Inferior parietal cortex (tissue), 1 donor: ENCODE measurements at regions not wholly inside any gene's neighbourhood (a gene's known extent, or its start where the extent isn't known, plus 50 kb on each side); places are given as distances from the start of the nearest gene placed in this dataset.
"Not testable (repeated sequence)": the region's sequence is repeated elsewhere in the genome, so short reads cannot be mapped to it uniquely, and the experiment has no call there.

ENCODE experiments used
- DNase-seq: peaks from one replicate; pipeline ENCODE4 v3.0.0-alpha.2; 2016; ENCODE audit errors: extremely low spot score

DNA sequence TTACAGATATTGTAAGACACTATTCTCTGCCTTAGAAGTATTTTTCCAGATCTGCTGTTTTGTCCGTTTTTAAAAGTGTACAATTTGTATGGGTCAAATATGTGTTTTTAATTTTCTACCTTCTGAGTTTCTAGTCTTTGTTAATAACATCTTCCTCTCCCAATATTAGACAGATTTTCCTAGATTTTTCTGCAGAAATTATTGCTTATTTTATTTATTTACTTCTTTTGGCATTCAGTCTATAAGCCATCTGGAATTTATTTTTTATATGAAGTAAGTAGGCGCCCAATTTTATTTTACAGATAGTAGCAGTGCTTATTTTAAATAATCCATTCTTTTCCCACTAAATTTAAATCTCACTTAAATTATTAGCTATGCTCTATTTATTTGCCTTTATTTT, 103.1 kb upstream of the PLEKHG1 start:
- no peak for DNase-seq

DNA sequence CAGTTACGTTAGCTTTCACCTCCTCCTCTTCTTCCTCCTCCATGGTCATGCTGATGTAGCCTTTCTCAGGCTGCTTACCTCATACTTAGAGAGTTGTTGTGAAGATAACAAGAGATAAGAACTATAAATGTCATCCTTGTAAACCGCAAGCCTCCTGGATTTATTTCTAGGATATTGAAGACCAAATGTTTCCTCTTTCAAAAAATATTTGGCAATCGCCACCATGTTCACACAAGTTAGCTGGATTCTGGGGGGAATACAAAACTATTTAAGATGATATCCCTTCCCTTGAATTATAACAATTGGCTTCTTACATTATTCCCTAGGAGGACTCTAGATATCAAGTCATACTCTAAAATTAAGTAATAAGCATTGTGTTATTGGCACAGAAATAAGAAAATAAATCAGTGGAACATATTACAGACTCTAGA, 99.8 kb upstream of the PLEKHG1 start:
- DNase-seq = no peak

DNA sequence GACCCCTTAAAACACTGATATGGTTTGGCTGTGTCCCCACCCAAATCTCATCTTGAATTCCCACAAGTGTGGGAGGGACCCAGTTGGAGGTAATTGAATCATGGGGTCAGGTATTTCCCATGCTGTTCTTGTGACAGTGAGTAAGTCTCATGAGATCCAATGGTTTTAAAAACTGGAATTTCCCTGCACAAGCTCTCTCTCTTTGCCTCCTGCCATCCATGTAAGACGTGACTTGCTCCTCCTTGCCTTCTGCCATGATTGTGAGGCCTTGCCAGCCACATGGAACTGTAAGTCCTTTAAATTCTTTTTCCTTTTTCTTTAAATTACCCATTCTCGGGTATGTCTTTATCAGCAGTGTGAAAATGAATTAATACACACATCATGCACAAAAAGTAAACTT, 99.1 kb upstream of the PLEKHG1 start:
- DNase-seq = not testable (repeated sequence)

DNA sequence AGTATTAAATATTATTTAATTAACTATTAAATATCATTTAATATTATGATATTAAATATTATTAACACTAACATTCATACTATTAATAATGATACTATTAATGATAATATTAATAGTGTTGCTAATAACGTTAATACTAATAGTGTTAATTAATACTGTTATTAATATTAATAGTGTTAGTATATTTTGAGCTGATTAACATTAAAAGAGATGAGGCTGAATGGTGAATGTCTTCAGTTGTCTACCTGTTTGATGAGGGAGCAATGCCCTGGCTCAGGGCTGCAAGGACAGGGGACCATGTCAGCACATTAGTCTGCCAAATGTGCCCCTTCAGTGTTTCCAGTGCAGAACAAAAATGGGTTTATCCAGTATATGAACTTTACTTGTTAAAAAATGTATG, 96.6 kb upstream of the PLEKHG1 start:
- no peak for DNase-seq

DNA sequence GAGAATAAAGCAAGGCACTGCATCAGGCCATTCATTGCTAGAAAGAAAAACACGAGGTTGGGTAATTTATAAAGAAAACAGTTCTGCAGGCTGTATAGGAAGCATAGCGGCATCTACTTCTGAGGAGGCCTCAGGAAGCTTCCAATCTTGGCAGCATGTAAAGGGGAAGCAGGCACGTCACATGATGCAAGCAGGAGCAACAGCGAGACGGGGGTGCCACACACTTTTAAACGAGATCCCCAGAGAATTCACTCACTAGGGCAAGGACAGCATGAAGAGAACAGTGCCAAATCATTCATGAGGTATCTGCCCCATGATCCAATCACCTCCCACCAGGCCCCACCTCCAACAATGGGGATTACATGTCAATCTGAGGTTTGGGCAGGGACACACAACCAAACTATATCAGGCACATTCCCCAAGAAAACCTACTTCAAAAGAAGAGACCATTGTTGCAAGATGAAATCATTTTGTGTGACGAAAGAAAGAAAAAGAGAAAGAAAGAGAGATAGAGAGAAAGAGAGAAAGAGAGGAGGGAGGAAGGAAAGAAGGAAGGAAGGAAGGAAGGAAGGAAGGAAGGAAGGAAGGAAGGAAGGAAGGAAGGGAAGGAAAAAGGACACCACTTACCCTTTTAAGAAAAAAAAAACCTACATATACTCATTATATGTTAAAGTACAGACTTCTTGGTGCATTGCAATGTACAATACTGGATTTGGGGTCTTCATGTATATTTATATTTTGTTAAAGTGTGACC, 95.9 kb upstream of the PLEKHG1 start:
- DNase-seq = no peak

DNA sequence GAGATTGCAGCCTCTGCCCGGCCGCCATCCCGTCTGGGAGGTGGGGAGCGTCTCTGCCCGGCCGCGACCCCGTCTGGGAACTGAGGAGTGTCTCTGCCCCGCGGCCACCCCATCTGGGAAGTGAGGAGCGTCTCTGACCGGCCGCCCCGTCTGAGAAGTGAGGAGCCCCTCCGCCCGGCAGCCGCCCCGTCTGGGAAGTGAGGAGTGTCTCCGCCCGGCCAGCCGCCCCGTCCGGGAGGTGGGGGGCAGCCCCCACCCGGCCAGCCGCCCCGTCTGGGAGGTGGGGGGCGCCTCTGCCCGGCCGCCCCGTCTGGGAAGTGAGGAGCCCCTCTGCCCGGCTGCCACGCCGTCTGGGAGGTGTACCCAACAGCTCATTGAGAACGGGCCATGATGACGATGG, 92.3 kb upstream of the PLEKHG1 start:
- not testable (repeated sequence) for DNase-seq

DNA sequence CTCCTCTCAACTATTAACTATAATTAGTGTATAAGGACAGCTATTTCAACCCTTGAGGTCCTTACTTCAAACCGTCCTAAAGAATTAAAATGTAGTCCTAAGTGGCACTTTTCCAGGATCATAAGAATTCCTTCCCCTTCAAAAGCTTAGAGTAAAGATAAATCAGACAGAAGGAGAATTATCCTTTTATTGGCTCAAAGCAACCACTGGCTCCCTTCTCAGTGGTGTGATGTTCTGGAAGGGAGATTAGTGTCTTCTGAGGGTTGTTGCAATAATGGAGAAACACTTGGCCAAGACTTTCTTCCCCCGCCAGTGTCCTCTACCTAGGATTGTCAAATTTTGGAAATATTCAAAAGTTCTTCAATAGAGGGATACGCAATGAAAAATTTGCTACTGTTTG, 89.1 kb upstream of the PLEKHG1 start:
- no peak for DNase-seq

DNA sequence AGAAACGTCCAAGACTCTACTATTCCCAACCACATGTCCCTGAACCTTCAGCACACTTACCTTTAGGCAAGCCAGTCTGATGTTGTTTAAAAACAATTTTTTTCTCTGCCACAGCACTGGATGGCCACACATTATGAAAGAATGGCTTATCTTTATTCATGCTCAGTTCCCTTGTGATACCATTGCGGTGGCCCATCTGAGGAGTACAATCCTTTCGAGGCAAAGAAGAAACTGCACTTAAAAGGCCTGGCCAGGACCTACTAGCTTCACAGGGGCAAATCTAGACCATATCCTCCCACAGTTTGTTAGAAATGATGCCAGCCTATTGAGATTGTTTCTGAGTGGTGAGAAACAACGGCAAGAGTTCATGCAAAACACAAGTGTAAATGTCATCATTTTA, 88.4 kb upstream of the PLEKHG1 start:
- no peak for DNase-seq

DNA sequence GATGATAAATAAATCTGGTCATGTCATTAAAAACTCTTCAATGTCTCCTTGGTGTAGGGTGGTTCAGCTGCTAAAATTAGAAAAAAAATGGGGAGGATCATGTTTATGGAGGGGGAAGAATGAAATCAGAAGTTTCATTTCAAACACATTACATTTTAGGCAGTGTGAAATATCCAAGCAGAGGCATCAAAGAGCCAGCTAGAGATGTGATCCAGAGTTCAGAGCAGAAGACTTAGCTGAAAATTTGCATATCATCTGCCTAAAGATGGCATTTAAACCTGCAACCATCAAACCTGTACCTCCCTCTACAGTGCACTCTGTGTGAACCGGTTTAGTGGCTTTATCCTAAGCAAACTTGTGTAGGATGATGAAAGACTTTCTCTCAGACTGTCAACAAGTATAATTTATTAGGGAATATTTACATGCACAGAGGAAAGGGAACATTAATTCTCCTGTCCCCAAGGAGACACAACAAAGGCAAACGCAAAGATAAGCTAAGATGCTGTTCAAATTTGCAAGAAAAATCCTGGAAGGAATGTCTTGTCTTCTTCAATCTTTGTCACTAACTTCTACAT, 84.8 kb upstream of the PLEKHG1 start:
- DNase-seq = no peak

DNA sequence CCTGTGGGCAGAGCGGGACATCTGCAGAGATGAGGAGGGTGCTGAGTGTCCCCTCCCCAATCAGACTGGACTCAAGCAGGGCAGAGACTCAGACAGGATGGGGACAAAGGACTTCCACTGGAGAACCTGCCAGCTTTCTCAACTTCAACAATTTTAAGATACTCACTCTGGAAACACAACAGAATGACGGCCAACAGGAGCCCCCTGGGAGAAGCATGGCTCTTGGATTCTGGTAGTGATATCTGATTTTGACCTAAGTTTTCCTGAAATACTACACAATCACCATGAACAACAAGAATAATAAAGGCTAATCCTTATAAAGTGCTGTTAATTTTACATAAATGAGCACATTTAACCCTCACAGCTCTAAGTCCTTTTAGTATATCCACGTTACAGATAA, 83.5 kb upstream of the PLEKHG1 start:
- no peak for DNase-seq

DNA sequence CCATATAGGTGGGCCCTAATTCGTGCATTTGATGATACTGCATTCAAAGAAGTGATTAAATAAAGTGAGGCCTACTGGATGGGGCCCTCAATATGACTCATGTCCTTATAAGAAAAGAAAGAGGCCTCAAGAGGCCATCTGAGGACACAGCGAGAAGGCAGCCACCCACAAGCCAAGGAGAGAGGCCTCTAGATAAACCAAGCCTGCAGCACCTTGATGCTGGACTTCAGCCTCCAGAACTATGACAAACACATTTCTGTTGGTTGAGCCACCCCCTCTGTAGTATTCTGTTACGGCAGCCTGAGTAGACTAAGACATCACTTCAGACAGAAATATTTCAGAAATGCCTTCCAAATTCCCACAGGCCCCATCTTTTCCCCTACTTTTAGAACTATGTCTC, 82.5 kb upstream of the PLEKHG1 start:
- no peak for DNase-seq

DNA sequence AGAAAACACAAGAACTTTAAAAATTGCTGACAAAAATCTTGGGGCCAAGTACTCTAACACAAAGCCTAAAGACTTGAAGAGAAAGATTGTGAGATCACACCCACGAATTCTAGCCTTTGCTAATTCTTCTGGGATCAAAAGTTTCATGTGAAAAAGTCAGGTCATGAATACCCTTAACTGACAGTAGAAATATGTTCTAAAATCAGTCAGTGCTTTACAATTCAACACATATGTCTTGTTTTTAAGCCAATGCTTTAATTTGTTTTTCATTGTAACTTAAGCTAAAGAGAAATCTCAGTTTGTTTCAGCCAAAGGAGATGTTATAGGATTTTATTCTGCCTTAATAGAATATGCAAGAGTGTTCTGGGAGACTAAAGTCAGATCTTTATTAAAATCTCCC, 78.2 kb upstream of the PLEKHG1 start:
- no peak for DNase-seq

DNA sequence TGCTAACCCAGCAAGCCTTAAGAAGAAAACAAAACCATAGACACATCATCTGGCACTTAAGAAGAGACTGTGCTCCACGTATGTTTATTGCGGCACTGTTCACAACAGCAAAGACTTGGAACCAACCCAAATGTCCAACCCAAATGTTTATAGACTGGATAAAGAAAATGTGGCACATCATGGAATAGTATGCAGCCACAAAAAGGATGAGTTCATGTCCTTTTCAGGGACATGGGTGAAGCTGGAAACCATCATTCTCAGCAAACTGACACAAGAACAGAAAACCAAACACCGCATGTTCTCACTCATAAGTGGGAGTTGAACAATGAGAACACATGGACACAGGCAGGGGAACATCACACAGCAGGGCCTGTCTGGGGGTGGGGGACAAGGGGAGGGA, 76.5 kb upstream of the PLEKHG1 start:
- DNase-seq = not testable (repeated sequence)

DNA sequence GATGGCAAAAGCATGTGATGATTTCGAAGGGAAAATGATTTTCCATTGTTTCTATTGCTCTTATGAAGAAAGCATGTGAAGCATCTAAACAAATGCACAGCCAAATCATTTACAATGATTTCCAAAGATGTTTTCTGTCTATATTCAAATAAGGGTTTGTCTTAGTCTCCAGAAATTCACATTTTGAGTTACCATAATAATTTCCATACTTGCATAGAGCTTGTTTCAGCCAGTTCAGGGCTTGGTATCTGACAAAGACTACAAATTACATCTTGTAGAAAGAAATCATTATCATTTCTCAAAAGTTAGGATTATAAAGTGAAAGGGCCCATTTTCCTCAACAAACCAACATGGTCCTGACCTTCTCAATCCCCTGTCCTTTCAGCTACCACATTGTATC, 74.4 kb upstream of the PLEKHG1 start:
- DNase-seq = no peak

DNA sequence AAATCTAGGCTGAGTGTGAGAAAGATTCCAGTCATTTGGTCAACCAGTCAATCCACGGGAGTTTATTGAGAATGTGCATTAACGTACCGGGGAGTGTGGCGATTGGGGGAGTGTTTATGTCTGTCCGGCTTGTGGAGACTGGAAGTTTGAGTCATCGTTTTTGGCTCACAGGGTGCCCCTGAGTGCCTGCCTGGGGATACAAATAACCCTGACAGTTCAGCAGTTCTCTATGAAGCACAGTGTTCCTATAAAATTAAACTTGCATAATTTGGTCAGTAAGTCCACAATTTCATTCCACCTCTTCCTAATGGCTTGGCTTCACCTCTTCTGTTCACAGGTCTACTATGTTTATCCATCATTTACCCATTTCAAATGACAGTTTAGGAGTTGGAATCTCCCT, 72.6 kb upstream of the PLEKHG1 start:
- DNase-seq = no peak

DNA sequence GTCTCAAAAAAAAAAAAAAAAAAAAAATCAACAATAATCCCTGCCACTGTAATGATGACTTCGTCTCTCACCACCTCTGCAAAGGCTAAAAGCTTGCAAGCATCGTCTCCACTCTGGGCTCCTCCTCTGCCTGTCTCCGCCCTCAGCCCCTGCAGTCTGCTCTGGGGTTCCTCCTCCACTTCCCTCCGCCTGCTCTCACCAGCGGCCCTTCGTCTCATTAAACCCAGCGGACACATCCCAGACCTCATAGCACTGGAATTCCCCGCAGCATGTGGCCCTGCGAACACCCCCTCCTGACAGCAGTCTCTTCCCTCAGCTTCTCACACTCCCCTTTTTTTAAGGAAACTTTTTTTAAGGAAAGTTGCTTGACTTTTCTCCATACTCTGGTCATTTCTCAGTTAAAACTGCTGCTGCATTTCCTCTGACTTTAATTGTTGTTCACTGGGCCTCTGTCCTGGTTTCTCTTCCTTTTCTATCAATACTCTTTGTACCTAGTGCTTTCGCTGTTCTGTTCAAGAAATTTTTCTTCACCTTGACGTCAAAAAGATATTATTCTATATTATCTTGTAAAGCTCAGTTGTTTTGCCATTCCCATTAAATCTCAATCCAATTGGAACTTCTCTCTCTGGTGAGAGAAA, 70.9 kb upstream of the PLEKHG1 start:
- no peak for DNase-seq

DNA sequence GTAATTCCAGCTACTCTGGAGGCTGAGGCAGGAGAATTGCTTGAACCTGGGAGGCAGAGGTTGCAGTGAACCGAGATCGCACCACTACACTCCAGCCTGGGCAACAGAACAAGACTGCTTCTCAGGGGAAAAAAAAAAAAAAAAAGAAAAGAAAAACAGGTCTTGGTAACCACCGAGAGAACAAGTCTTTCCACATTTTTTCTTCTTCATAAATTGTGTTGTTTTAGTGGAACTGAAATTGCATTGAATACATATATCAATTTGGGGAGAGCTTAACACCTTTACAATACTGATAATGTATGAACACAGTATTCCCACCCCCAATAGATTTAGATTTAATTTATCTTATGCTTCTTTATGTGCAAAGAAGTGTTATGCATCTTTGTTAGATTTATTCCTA, 70.0 kb upstream of the PLEKHG1 start:
- DNase-seq = no peak

DNA sequence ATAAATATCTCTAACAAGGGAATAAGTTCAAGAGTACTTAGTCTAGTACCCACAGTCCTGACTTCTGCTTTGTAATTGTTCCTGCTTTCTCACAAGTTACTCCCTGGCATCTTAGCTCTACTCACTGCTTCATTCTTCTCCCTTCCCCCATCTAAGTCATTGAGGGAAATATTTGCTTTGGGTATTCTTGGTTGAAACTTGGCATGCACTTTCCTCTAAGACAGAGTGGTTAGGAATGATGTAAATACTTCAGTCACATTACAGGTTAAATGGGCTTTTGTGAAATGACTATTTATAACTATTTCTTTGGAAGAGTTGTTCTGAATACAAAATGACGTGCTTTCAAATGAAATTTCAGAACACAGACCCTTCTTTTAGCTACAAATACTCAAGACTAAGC, 67.7 kb upstream of the PLEKHG1 start:
- DNase-seq = no peak

DNA sequence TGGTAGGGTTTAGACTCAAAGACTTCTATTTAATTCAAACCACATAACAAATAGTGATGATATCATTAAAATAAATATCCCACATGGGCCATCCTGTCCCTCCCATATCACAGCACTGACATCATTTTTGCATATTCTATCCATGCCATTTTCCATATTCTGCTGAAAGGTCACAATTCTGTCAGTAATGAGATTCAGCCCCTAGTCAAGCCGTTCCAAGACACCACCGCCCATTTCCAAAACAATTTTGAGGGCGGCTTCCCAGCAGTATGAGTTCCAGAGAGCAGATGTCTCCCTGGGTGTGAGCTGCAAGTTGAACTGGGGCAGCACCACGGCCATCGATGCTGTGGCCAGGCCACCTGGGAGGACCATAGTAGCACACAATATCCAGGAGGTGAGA, 65.1 kb upstream of the PLEKHG1 start:
- no peak for DNase-seq

DNA sequence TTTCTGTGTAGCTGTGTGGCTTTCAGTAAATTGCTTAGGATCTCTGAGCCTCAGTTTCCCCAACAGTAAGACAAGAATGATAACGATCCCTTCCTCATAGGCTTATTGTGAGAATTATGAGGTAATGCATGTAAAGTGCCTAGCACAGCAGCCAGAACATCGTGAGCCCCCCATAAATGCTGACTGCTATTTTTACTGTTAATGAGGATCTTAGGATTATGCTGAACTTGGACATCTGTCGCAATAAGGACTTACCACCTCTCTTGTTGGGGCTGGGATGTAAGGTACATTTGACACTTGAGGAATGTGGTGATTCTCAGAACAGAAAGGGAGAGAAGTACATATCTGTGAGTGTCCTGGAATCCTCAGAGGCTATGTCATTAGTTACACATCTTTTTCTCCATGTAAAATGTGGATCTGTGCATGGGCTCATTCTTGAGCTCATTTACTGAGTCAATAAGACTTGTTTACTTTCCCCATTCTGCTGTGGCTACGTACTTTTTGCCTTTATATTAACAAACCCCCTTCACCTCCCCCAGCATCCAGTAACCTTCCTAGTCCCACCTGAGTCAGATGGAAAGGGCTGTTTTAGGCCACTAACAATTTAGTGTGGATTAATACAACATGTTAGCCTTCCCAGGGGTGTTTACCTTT, 64.4 kb upstream of the PLEKHG1 start:
- no peak for DNase-seq

DNA sequence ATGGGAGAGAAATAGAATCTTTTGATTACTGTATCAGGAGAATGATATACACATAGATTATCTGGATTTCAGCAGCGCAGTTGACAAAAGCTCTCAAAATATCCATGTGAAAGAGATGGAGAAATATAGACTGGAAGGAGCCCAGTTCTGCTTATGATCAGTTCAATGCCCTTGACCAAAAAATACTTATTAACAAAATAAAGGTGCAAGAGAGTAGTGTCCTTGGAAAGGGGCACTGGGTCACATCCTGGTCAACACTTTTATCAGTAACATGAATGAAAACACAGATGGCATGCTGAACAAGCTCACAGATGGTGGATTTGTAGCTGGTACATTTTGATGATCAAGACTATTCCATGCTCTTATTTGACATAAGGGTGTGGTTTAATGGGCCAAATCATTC, 63.9 kb upstream of the PLEKHG1 start:
- no peak for DNase-seq

DNA sequence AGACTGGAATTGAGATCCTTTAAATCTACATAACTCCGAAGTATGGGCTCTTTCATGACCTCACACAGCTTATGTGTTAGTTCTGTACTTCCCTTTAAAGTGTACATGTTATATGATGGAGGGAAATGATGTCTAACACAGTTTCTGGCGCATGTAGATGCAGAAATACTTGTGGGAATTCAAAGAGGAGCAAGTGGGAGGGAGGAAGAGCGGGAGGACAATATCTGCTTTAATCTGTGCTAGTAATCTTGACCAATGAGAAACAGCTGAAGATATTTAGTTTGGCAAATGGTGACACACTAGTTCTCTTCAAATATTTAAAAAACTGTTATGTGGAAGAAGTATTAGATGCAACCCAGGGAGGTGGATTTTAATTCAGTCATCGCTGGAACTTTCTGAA, 62.9 kb upstream of the PLEKHG1 start:
- DNase-seq = no peak

DNA sequence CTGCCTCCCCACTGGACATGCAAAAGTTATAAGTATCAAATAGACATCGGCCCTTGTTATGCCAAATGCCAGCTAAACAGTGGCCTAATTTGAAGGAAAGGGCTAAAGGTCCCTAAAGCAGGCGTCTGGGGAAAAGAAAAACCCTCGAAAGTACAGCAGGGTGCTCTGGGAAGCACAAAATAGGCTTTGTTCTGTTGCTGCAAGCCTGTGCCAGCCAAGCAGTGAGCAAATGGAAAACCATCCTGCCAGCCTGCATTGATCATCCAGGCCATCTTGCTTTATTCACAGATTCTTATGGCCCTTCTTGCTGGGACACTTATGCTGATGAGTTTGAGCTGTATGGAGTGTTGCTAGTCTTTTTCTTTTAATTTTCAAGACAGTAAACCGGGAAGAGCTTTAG, 62.2 kb upstream of the PLEKHG1 start:
- DNase-seq = peak; percentile 25
